ENCODE measurements at regions not wholly inside any gene's neighbourhood (a gene's known extent, or its start where the extent isn't known, plus 50 kb on each side); places are given as distances from the start of the nearest gene placed in this dataset.
"Not testable (repeated sequence)": the region's sequence is repeated elsewhere in the genome, so short reads cannot be mapped to it uniquely, and the experiment has no call there.

GRCh38 chr10:131824371-131825149 lies 76.2 kb upstream of the PPP2R2D start:
- no peak for DNase-seq

- no peak for DNase-seq
These were observed 75.5 kb upstream of the PPP2R2D start for GRCh38 chr10:131825150-131825848.

- no peak for DNase-seq
These were observed 74.7 kb upstream of the PPP2R2D start for GRCh38 chr10:131825960-131826650.

GRCh38 chr10:131829156-131829930 lies 71.5 kb upstream of the PPP2R2D start:
- no peak for DNase-seq

GRCh38 chr10:131830446-131831130 lies 70.2 kb upstream of the PPP2R2D start:
- no peak for DNase-seq

- DNase-seq: no peak
These were observed 69.2 kb upstream of the PPP2R2D start for GRCh38 chr10:131831561-131831960.

GRCh38 chr10:131832056-131832685 lies 68.6 kb upstream of the PPP2R2D start:
- DNase-seq: no peak

GRCh38 chr10:131833013-131833412 lies 67.8 kb upstream of the PPP2R2D start:
- no peak for DNase-seq

GRCh38 chr10:131833446-131834080 lies 67.2 kb upstream of the PPP2R2D start:
- DNase-seq: no peak

GRCh38 chr10:131834152-131834810 lies 66.5 kb upstream of the PPP2R2D start:
- no peak for DNase-seq

- DNase-seq: no peak
These were observed 61.7 kb upstream of the PPP2R2D start for GRCh38 chr10:131838966-131839742.

- DNase-seq: not testable (repeated sequence)
These were observed 60.7 kb upstream of the PPP2R2D start for GRCh38 chr10:131839880-131840787.

- no peak for DNase-seq
These were observed 60.1 kb upstream of the PPP2R2D start for GRCh38 chr10:131840788-131841118.

GRCh38 chr10:131841131-131841660 lies 59.6 kb upstream of the PPP2R2D start:
- no peak for DNase-seq

- no peak for DNase-seq
These were observed 59.1 kb upstream of the PPP2R2D start for GRCh38 chr10:131841661-131842139.

- DNase-seq: no peak
These were observed 58.3 kb upstream of the PPP2R2D start for GRCh38 chr10:131842351-131843088.

- no peak for DNase-seq
These were observed 57.7 kb upstream of the PPP2R2D start for GRCh38 chr10:131843089-131843595.

GRCh38 chr10:131843881-131844284 lies 56.9 kb upstream of the PPP2R2D start:
- no peak for DNase-seq

Data from stimulated activated CD4-positive, alpha-beta T cell treated with anti-CD3 and anti-CD28 coated beads, Interleukin-12 subunit alpha, Interleukin-12 subunit beta, amount 100 ng/mL, for 4 hours (primary cell).